ENCODE measurements at regions not wholly inside any gene's neighbourhood (a gene's known extent, or its start where the extent isn't known, plus 50 kb on each side); places are given as distances from the start of the nearest gene placed in this dataset.

DNA sequence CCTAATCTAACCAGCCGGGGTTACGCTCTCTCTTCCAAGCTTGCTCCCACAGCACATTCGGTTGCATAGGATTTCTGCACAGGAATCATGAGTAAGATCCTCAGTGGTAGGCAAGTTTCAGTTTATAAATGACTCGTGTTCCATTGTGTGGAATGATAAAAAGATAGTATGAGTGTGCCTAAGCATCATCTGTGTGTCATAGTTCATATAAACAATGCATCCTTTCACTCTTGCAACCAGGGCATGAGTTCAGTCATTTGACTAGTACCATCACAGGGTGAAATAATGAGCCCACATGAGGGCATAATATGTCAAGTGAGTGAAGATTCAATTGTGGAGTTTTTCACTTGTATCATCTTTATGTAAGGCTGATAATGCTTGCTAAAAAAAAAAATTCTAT is 417.1 kb upstream of the CDH2 start:
- ATAC-seq (ENCODE audit: insufficient read depth, low FRiP score) (no peak), DNase-seq (no peak)
- Histone ChIP-seq H3K4me1 (ENCODE audit: control insufficient read depth in 5 of 5, insufficient read depth in 5 of 5, low read length in 5 of 5) (no peaks in the 10 kb centered on the region), H3K36me3 (ENCODE audit: control insufficient read depth in 4 of 4, insufficient read depth in 4 of 4, low read length in 4 of 4) (no peaks in the 10 kb centered on the region), H3K9me3 (ENCODE audit: control insufficient read depth in 4 of 4, insufficient read depth in 3 of 4, low read length in 3 of 4) (peaks cover 0 to under 1% (median 0%) of the 10 kb centered on the region in 4 donors), H3K9ac (ENCODE audit: insufficient read depth in 1 of 2, low read length in 2 of 2) (no peak overlapping the region), H3K4me3 (no peak overlapping the region), H3K27me3 (ENCODE audit: control insufficient read depth in 3 of 3, insufficient read depth in 3 of 3, low read length in 2 of 3) (no peaks in the 10 kb centered on the region), H3K27ac (ENCODE audit: low read depth in 1 of 2, low read length in 1 of 2) (no peak overlapping the region)
- 77 to 81% methylated on average over 4 of the region's 4 CpGs for WGBS, 2 donors
- TF ChIP-seq, protein P1, sequence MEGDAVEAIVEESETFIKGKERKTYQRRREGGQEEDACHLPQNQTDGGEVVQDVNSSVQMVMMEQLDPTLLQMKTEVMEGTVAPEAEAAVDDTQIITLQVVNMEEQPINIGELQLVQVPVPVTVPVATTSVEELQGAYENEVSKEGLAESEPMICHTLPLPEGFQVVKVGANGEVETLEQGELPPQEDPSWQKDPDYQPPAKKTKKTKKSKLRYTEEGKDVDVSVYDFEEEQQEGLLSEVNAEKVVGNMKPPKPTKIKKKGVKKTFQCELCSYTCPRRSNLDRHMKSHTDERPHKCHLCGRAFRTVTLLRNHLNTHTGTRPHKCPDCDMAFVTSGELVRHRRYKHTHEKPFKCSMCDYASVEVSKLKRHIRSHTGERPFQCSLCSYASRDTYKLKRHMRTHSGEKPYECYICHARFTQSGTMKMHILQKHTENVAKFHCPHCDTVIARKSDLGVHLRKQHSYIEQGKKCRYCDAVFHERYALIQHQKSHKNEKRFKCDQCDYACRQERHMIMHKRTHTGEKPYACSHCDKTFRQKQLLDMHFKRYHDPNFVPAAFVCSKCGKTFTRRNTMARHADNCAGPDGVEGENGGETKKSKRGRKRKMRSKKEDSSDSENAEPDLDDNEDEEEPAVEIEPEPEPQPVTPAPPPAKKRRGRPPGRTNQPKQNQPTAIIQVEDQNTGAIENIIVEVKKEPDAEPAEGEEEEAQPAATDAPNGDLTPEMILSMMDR (IDR thresholded peaks at IDR 0.05; ENCODE audit: control extremely low read depth, extremely low read depth) = no peak

DNA sequence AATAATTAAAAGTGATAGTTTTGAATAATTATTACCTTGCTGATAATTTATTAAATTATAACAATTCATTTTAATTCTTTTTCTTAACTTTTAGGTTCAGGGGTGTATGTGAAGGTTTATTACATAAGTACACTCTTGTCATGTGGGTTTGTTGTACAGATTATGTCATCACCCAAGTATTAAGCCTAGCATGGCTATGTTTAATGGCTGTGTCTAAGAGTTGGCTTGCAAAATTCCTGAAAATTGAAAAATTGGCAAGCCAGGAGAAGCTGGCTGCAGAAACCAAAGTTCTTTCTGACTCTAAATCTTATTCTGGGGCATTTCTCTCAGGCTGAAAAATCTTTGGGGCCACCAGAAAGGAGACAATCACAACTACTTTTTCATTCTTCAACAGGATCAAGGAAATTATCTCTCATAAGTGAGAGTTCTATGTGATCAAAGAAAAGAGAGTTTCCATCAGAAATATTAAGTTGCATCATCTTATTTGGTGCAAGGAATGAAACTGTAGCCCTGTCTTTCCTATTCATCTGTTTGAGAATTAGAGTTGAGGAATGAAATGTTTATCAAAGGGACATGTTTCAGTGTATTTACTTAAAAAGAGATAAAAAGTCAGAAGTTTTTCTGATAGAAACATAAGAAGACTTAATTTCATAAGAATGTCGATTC is 412.1 kb upstream of the CDH2 start:
- no peak overlapping the region for H3K4me3 ChIP-seq
- no peak overlapping the region for H3K9ac ChIP-seq (ENCODE audit: insufficient read depth in 1 of 2, low read length in 2 of 2)
- 80 to 83% methylated on average over 1 of the region's 1 CpG for WGBS, 2 donors
- no peaks in the 10 kb centered on the region for H3K4me1 ChIP-seq (ENCODE audit: control insufficient read depth in 5 of 5, insufficient read depth in 5 of 5, low read length in 5 of 5)
- no peaks in the 10 kb centered on the region for H3K36me3 ChIP-seq (ENCODE audit: control insufficient read depth in 4 of 4, insufficient read depth in 4 of 4, low read length in 4 of 4)
- H3K27me3 ChIP-seq (ENCODE audit: control insufficient read depth in 3 of 3, insufficient read depth in 3 of 3, low read length in 2 of 3) = no peaks in the 10 kb centered on the region
- DNase-seq = no peak
- H3K27ac ChIP-seq (ENCODE audit: low read depth in 1 of 2, low read length in 1 of 2) = no peak overlapping the region
- no peaks in the 10 kb centered on the region for H3K9me3 ChIP-seq (ENCODE audit: control insufficient read depth in 4 of 4, insufficient read depth in 3 of 4, low read length in 3 of 4)
- no peak for ATAC-seq (ENCODE audit: insufficient read depth, low FRiP score)
- TF ChIP-seq, protein P1 (IDR thresholded peaks at IDR 0.05; ENCODE audit: control extremely low read depth, extremely low read depth) = no peak

DNA sequence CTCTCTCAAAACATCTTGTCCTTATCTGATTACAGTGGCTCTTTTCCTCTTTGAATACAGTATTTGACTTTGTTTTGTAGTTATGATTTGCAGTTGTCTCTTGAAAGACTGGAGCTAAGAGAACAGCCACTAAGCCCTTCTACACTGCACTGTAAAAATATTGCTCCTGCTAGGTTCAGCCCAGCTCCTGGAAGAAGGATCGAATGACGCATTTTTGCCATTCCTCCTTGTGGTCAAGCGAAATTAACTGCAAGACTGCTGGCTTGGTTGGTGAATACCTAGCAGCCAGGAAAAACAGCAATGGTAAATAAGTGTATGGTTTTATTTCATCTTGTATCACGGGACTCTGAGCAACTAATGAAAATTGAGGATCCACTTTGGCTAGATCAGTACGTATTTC is 407.8 kb upstream of the CDH2 start:
- Histone ChIP-seq H3K9me3 (ENCODE audit: control insufficient read depth in 4 of 4, insufficient read depth in 3 of 4, low read length in 3 of 4) (no peaks in the 10 kb centered on the region), H3K36me3 (ENCODE audit: control insufficient read depth in 4 of 4, insufficient read depth in 4 of 4, low read length in 4 of 4) (no peaks in the 10 kb centered on the region), H3K27ac (ENCODE audit: low read depth in 1 of 2, low read length in 1 of 2) (no peak overlapping the region), H3K27me3 (ENCODE audit: control insufficient read depth in 3 of 3, insufficient read depth in 3 of 3, low read length in 2 of 3) (no peaks in the 10 kb centered on the region), H3K4me3 (no peak overlapping the region), H3K4me1 (ENCODE audit: control insufficient read depth in 5 of 5, insufficient read depth in 5 of 5, low read length in 5 of 5) (no peaks in the 10 kb centered on the region), H3K9ac (ENCODE audit: insufficient read depth in 1 of 2, low read length in 2 of 2) (no peak overlapping the region)
- DNase-seq (peak in 1 of 3 donors; percentile 1), ATAC-seq (ENCODE audit: insufficient read depth, low FRiP score) (no peak)
- WGBS, 2 donors = 70 to 74% methylated on average over 5 of the region's 5 CpGs
- TF ChIP-seq, protein P1 (IDR thresholded peaks at IDR 0.05; ENCODE audit: control extremely low read depth, extremely low read depth) = no peak

DNA sequence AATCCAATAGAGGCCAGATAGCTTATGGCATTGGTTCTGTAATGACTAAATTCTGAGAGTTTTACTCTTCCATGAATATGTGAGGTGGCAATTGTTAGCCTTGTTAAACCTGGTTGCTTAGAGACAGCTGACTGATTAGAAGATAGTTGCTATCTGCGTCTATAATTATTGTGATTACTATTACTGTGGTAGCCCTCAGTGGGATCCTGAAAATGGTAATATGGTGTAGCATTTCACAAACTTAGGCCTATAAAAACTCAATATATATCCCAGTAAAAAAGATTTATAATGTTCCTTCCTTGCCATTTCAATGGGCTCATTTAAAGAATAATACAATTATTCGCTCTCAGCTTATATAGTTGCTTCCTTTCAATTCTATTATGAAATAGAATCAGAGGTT is 405.8 kb upstream of the CDH2 start:
- ATAC-seq (ENCODE audit: insufficient read depth, low FRiP score) (no peak), DNase-seq (no peak)
- H3K4me3 ChIP-seq = no peak overlapping the region
- H3K4me1 ChIP-seq (ENCODE audit: control insufficient read depth in 5 of 5, insufficient read depth in 5 of 5, low read length in 5 of 5) = no peaks in the 10 kb centered on the region
- H3K9ac ChIP-seq (ENCODE audit: insufficient read depth in 1 of 2, low read length in 2 of 2) = no peak overlapping the region
- H3K9me3 ChIP-seq (ENCODE audit: control insufficient read depth in 4 of 4, insufficient read depth in 3 of 4, low read length in 3 of 4) = no peaks in the 10 kb centered on the region
- no peaks in the 10 kb centered on the region for H3K36me3 ChIP-seq (ENCODE audit: control insufficient read depth in 4 of 4, insufficient read depth in 4 of 4, low read length in 4 of 4)
- WGBS, 2 donors = 88 to 94% methylated on average over 2 of the region's 2 CpGs
- H3K27me3 ChIP-seq (ENCODE audit: control insufficient read depth in 3 of 3, insufficient read depth in 3 of 3, low read length in 2 of 3) = no peaks in the 10 kb centered on the region
- TF ChIP-seq, protein P1 (IDR thresholded peaks at IDR 0.05; ENCODE audit: control extremely low read depth, extremely low read depth) = no peak
- H3K27ac ChIP-seq (ENCODE audit: low read depth in 1 of 2, low read length in 1 of 2) = no peak overlapping the region

All from lung (tissue), 11 donors.